ENCODE measurements at regions not wholly inside any gene's neighbourhood (a gene's known extent, or its start where the extent isn't known, plus 50 kb on each side); places are given as distances from the start of the nearest gene placed in this dataset.

GRCh38 chr10:107420196-107420595 lies 255.7 kb upstream of the SORCS1 start:
- Mint-ChIP-seq H3K27ac (no peak overlapping the region), H3K9me3 (no peaks in the 10 kb centered on the region), H3K36me3 (no peaks in the 10 kb centered on the region), H3K4me1 (ENCODE audit: unreplicated experiment) (no peaks in the 10 kb centered on the region), H3K27me3 (no peaks in the 10 kb centered on the region), H3K4me3 (no peak overlapping the region)
- DNase-seq (ENCODE audit: extremely low spot score, unreplicated experiment) = no peak
- TF ChIP-seq, protein P1, sequence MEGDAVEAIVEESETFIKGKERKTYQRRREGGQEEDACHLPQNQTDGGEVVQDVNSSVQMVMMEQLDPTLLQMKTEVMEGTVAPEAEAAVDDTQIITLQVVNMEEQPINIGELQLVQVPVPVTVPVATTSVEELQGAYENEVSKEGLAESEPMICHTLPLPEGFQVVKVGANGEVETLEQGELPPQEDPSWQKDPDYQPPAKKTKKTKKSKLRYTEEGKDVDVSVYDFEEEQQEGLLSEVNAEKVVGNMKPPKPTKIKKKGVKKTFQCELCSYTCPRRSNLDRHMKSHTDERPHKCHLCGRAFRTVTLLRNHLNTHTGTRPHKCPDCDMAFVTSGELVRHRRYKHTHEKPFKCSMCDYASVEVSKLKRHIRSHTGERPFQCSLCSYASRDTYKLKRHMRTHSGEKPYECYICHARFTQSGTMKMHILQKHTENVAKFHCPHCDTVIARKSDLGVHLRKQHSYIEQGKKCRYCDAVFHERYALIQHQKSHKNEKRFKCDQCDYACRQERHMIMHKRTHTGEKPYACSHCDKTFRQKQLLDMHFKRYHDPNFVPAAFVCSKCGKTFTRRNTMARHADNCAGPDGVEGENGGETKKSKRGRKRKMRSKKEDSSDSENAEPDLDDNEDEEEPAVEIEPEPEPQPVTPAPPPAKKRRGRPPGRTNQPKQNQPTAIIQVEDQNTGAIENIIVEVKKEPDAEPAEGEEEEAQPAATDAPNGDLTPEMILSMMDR (conservative IDR thresholded peaks at IDR 0.05) = no peak

DNA sequence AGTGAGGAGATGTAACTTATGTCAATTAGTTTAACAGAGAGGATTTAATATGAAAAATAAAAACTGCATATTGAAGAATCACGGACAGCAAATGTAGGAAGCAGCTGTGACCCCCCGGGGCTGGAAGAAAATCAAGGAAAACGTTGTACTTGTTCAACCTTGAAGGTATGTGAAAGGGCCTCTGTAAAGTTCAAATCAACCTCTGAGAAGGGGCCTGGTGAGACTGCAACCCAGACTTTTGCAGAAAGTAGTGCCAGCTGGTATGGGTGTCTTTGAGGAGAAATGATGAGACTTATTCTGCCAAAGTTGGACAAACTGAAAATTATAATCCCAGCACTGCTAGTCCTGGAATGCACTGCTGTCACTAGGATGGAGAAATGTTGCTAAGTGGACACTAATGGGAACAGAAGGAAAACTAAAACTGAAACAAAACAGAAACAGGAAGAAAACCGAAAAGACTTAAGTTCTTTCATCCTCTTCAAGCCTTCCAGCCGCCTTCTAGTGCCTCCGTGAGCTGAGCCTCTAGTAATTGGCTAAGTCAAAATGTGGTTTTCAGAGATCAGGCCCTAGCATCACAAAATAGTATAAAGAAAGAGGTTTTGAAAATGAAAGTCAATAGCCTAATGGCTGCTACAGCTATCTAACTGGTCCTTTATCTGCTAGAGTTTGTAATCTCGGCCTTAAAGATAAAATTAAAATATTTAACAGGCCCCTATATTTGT lies 253.7 kb upstream of the SORCS1 start:
- Mint-ChIP-seq H3K9me3 (no peaks in the 10 kb centered on the region), H3K27ac (no peak overlapping the region)
- TF ChIP-seq, protein P1 (conservative IDR thresholded peaks at IDR 0.05) = no peak

GRCh38 chr10:107417446-107417845 lies 252.9 kb upstream of the SORCS1 start:
- no peak overlapping the region for H3K4me3 Mint-ChIP-seq
- H3K36me3 Mint-ChIP-seq = no peaks in the 10 kb centered on the region
- no peak overlapping the region for H3K27ac Mint-ChIP-seq
- H3K9me3 Mint-ChIP-seq = no peaks in the 10 kb centered on the region
- no peaks in the 10 kb centered on the region for H3K4me1 Mint-ChIP-seq (ENCODE audit: unreplicated experiment)
- TF ChIP-seq, protein P1 (conservative IDR thresholded peaks at IDR 0.05) = no peak
- DNase-seq (ENCODE audit: extremely low spot score, unreplicated experiment) = no peak
- H3K27me3 Mint-ChIP-seq = peaks cover 4% of the 10 kb centered on the region

More for the DNA sequence above, 253.7 kb upstream of the SORCS1 start:
- Mint-ChIP-seq H3K36me3 (no peaks in the 10 kb centered on the region), H3K4me1 (ENCODE audit: unreplicated experiment) (no peaks in the 10 kb centered on the region), H3K4me3 (no peak overlapping the region), H3K27me3 (peaks cover 4% of the 10 kb centered on the region)
- DNase-seq (ENCODE audit: extremely low spot score, unreplicated experiment) = no peak

GRCh38 chr10:107415446-107415845 lies 250.9 kb upstream of the SORCS1 start:
- Mint-ChIP-seq H3K9me3 (no peaks in the 10 kb centered on the region), H3K27me3 (peaks cover 12% of the 10 kb centered on the region), H3K4me3 (no peak overlapping the region), H3K27ac (no peak overlapping the region), H3K4me1 (ENCODE audit: unreplicated experiment) (no peaks in the 10 kb centered on the region), H3K36me3 (no peaks in the 10 kb centered on the region)
- TF ChIP-seq, protein P1 (conservative IDR thresholded peaks at IDR 0.05) = no peak
- no peak for DNase-seq (ENCODE audit: extremely low spot score, unreplicated experiment)

- DNase-seq (ENCODE audit: extremely low spot score, unreplicated experiment) = no peak
- Mint-ChIP-seq H3K4me1 (ENCODE audit: unreplicated experiment) (no peaks in the 10 kb centered on the region), H3K27ac (no peak overlapping the region), H3K9me3 (no peaks in the 10 kb centered on the region), H3K27me3 (peaks cover 19% of the 10 kb centered on the region), H3K36me3 (no peaks in the 10 kb centered on the region), H3K4me3 (no peak overlapping the region)
- TF ChIP-seq, protein P1 (conservative IDR thresholded peaks at IDR 0.05) = no peak
Observed at GRCh38 chr10:107413971-107414370, 249.5 kb upstream of the SORCS1 start.

Data from type B pancreatic cell (in vitro differentiated cells).